Kidney epithelial cell (primary cell): ENCODE measurements at regions not wholly inside any gene's neighbourhood (a gene's known extent, or its start where the extent isn't known, plus 50 kb on each side); places are given as distances from the start of the nearest gene placed in this dataset.

Source experiments
- DNase-seq: peaks from one replicate; pipeline ENCODE4 v3.0.0-alpha.2; 2010; ENCODE audit warnings: low read depth
- H3K27me3 ChIP-seq: 2 replicates; pipeline ENCODE4 v1.6.0; 2011; ENCODE audit warnings: low read length; ENCODE audit not compliant: control insufficient read depth, insufficient read depth
- H3K36me3 ChIP-seq: 2 replicates; pipeline ENCODE4 v1.5.1; 2011; ENCODE audit warnings: low read length; ENCODE audit not compliant: control insufficient read depth, insufficient read depth
- H3K4me3 ChIP-seq: 2 replicates; pipeline ENCODE4 v1.5.1; 2011; ENCODE audit warnings: low read depth, mild to moderate bottlenecking, control low read depth, low read length
- CTCF ChIP-seq: IDR thresholded peaks from 2 replicates; pipeline ENCODE4 v1.5.1; 2011; ENCODE audit warnings: mild to moderate bottlenecking, moderate library complexity, low read length, control low read depth, inconsistent platforms; ENCODE audit not compliant: insufficient read depth, poor library complexity, severe bottlenecking

- H3K4me3 ChIP-seq = no peak overlapping the region
- H3K27me3 ChIP-seq = no peaks in the 10 kb centered on the region
- no peaks in the 10 kb centered on the region for H3K36me3 ChIP-seq
- no peak for DNase-seq
- TF ChIP-seq CTCF = no peak
These were observed 1272.9 kb downstream of the EFNB2 start for GRCh38 chr13:105262579-105262978.

GRCh38 chr13:105259426-105259825 lies 1276.0 kb downstream of the EFNB2 start:
- TF ChIP-seq CTCF = no peak
- H3K4me3 ChIP-seq = no peak overlapping the region
- DNase-seq = no peak
- no peaks in the 10 kb centered on the region for H3K27me3 ChIP-seq
- H3K36me3 ChIP-seq = no peaks in the 10 kb centered on the region

- no peak overlapping the region for H3K4me3 ChIP-seq
- TF ChIP-seq CTCF = no peak
- H3K27me3 ChIP-seq = no peaks in the 10 kb centered on the region
- no peak for DNase-seq
- H3K36me3 ChIP-seq = no peaks in the 10 kb centered on the region
These were observed 1280.0 kb downstream of the EFNB2 start for GRCh38 chr13:105255472-105255871.

- TF ChIP-seq CTCF = no peak
- Histone ChIP-seq H3K27me3 (no peaks in the 10 kb centered on the region), H3K4me3 (no peak overlapping the region), H3K36me3 (no peaks in the 10 kb centered on the region)
- no peak for DNase-seq
These were observed 1284.2 kb downstream of the EFNB2 start for GRCh38 chr13:105251293-105251692.

- TF ChIP-seq CTCF = no peak
- no peak overlapping the region for H3K4me3 ChIP-seq
- DNase-seq = no peak
- no peaks in the 10 kb centered on the region for H3K27me3 ChIP-seq
- H3K36me3 ChIP-seq = no peaks in the 10 kb centered on the region
These were observed 1287.6 kb downstream of the EFNB2 start for GRCh38 chr13:105247830-105248229.

GRCh38 chr13:105240371-105240770 lies 1295.1 kb downstream of the EFNB2 start:
- TF ChIP-seq CTCF = no peak
- Histone ChIP-seq H3K4me3 (no peak overlapping the region), H3K27me3 (no peaks in the 10 kb centered on the region), H3K36me3 (no peaks in the 10 kb centered on the region)
- no peak for DNase-seq
